ENCODE measurements at regions not wholly inside any gene's neighbourhood (a gene's known extent, or its start where the extent isn't known, plus 50 kb on each side); places are given as distances from the start of the nearest gene placed in this dataset.
A peak's percentile ranks its signal among the peaks of the same experiment; 100 is the strongest.
"Not testable (repeated sequence)": the region's sequence is repeated elsewhere in the genome, so short reads cannot be mapped to it uniquely, and the experiment has no call there.

DNA sequence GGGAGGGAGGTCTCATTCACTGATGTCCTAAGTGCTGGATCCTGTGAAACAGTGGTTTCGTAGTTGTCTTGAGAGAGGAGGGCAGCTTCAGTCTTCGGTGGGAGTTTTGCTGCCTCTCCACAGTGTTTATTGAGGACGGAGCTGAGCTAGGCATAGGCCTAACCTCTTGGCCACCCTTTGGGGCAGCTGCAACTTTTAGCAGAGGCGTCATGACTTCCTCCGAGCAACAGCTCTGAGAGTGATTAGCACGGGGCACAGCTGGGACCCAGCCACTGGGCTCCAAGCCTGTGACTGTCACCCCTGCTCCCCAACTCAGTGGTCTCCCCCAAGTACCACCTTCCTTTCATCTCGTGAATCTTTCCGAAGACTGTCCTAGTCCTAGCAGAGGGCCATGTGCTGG is 139.9 kb upstream of the NCOR2 start:
- DNase-seq: no peak

DNA sequence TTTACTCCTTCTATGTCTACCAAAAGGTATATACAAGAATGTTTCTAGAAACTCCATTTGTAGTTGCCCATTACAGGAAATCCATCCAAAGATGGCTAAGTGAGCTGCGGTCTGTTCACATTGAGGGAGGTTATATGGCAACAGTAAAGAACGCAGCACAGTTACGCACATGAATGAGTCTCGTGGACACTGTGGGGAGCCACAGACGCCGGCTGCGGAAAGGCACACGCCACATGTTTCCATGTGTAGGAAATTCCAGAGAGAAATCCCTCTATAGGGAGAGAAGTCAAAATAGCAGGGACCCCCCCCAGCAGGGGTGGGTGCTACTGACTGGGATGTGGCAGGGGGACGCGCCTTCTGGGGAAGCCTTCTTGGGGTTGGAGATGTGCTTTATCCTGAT is 139.0 kb upstream of the NCOR2 start:
- DNase-seq: no peak

DNA sequence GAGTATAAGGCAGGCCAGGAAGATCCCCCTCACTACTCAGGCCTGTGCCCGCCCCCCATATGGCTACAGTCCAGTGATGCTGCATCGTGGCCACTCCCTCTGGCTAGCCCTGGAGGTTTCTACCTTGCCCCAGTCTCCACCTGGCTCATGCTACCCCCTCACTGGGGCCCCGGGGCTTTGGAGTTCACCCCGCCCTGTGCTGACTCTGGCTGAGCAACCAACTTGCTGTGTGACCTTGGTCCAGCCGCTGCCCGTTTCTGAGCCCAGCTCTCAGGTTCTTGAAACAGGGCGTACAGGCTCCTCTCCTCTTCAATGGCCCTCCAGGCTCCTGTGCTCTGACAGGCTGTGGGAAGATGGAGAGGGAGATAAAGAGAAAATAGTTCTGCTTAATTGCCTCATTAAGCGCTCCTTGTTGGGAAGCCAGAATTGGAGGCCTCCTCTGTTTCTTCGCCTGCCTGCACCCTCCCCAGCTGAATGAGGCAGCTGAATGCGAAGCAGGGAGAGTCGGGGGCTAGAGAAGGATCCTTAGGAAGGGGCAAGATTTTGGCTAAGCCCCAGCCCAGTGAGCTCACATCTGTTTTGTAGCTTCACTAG is 138.2 kb upstream of the NCOR2 start:
- no peak for DNase-seq

DNA sequence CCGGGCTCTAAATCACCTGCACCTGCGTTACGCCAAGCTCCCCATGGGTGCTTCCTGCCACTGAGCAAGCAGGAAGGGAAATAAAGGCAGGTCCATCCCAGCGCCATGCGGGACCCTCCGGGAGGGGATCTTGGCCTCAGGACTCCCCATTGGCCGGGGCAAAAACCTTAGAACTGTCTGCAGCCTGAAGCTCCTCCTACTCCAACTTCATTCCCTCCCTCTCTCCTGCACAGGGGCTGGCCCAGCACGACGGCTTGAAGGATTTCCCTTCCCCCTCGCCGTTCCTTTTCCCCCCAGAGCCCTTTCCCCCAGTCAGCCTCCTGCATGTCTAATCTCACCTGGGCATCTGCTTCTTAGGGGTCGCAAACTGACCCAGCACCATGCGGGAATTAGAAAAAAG is 137.2 kb upstream of the NCOR2 start:
- DNase-seq: no peak

GRCh38 chr12:124703856-124704255 is 136.4 kb upstream of the NCOR2 start:
- DNase-seq: no peak

GRCh38 chr12:124702736-124703135 is 135.3 kb upstream of the NCOR2 start:
- peak in 1 of 56 donors; percentile 16 for DNase-seq

GRCh38 chr12:124700810-124701592 is 133.6 kb upstream of the NCOR2 start:
- peak in 11 of 56 donors; percentile 19 to 60 (median 31) for DNase-seq

DNA sequence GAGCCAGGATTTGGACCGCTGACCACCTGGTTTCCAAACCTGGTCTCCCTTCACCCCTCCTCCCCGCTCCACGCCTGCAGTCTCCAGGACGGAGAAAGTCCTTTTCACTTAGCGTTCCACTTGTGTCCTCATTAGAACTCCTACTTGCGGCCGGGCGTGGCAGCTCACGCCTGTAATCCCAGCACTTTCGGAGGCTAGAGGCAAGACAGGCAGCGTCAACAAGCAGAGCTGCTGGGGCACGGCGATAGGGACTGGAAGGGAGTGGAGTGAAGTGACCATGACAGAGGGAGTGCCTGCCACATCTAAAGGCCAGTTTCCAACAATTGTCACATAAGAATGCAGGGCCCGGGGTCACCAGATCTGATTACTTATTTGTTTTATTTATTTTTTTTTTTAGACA is 132.5 kb upstream of the NCOR2 start:
- DNase-seq: no peak

GRCh38 chr12:124698998-124699305 is 131.5 kb upstream of the NCOR2 start:
- DNase-seq: no peak

- peak in 30 of 56 donors; percentile 25 to 80 (median 48) for DNase-seq
These were observed 131.0 kb upstream of the NCOR2 start for GRCh38 chr12:124698211-124698997.

DNA sequence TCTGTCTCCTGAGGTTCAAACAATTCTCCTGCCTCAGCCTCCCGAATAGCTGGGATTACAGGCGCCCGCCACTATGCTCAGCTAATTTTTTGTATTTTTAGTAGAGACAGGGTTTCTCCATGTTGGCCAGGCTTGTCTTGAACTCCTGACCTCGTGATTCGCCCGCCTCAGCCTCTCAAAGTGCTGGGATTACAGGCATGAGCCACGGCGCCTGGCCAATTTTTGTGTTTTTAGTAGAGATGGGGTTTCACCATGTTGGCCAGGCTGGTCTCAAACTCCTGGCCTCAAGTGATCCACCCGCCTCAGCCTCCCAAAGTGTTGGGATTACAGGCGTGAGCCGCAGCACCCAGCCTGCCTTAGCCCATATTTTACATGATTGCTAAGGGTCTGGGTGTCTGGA is 130.3 kb upstream of the NCOR2 start:
- not testable (repeated sequence) for DNase-seq

GRCh38 chr12:124696693-124697476 is 129.5 kb upstream of the NCOR2 start:
- DNase-seq: peak in 5 of 56 donors; percentile 26 to 56 (median 30)

DNA sequence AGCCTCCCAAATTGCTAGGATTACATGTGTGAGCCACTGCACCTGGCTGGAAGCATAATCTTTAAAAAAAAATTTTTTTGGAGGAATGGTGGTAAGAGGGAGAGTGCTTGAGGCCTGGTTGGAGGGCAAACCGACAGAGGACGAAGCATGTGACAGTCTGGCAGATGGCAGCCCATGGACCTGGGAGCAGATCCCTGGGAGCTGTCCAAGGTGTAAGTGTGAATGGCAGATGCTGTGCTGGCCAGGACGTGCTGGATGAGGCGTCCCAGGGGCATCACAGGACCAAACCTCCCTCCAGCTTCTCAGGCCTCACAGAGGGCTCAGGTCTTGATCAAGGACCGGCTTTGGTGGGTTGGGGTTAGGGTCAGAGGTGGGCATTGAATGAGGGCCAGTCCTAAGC is 128.4 kb upstream of the NCOR2 start:
- no peak for DNase-seq

DNA sequence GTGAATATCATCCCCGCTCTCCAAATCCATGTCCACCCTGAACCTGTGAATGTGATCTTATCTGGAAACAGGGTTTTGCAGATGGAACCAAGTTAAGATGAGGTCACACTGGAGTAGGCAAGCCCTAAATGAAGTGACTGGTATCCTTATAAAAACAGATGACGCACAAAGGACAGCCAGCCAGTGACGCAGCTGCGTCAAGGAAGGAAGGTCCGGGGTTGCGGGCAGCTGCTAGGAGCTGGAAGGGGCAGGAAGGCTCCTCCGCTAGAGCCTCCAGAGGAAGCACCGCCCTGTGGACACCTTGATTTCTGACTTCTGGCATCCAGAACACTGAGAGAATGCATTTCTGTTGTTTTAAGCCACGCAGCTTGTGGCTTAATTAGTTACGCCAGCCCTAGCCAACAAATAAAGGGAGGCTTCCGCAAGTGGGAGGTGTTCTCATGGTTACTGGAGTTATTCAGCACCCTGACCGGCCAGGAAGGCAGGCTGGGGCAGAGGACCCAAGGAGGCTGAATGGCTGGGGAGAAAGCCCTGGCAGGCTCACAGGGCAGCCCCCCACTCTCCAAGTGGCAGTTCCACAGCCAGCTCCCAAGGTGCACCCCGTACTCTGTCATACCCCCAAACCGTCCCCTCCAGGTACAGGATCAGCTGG is 127.6 kb upstream of the NCOR2 start:
- DNase-seq: no peak

DNA sequence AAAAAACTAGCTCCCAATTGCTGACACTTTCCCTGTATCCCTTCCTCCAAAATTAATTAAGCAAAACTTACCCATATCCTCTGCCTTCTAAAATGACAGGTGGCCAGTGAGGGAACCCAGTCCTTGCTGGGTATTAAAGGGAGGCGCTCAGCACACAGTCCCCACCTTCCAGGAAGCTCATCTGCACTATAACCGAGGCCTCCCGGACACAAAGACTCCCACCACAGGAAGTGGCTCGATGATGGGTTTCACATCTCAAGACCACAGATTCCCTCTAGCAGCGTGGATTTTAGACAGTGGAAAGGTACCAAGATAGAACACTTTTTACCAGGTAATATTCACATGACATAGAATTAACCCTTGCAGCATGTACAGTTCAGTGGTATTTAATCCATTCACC is 126.8 kb upstream of the NCOR2 start:
- DNase-seq: no peak

- no peak for DNase-seq
These were observed 125.8 kb upstream of the NCOR2 start for GRCh38 chr12:124693111-124693723.

DNA sequence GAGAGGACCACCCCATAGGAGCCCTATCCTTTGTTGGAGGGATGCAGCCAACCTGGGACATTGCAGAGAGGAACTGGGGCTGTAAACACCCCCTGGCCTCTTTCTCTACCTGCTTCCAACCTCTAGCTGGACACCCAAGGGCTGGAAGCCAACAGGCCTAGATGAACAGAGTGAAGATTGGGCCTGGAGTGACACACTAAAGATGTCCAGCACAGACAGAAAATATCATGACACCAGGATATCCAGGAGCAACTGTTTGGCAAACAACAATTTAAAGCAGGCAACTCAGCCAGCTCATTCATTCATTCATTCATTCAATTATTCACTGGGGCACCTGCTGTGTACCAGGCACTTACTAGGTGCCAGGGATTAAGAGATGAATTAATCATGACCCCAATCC is 125.0 kb upstream of the NCOR2 start:
- DNase-seq: no peak

- no peak for DNase-seq
These were observed 124.0 kb upstream of the NCOR2 start for GRCh38 chr12:124691429-124691828.

DNA sequence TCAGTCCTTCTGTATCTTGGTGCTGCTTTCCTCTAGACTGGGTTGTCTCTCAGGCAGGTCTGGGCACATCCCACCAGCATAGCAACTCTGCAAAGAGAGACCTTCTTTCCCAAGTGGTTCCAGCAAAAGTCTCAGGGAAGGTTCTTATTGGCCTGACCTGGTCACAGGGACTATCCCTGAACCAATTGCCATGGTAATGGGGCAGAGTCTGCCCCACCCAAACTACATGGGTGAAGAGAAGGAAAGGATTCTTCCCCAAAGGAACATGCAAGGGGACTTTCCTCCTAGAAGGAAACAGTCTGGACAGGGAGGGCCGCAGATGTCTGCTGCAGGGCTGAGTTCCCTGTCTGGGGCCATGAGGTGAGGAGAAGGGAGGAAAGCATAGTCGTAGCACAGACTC is 122.2 kb upstream of the NCOR2 start:
- DNase-seq: no peak

GRCh38 chr12:124688356-124688992 is 121.1 kb upstream of the NCOR2 start:
- DNase-seq: no peak

Measured in amygdala (tissue), 56 donors.